HEK293 (cell line): ENCODE measurements at regions not wholly inside any gene's neighbourhood (a gene's known extent, or its start where the extent isn't known, plus 50 kb on each side); places are given as distances from the start of the nearest gene placed in this dataset.

ENCODE experiments used
- CTCF ChIA-PET: fragments of 350-600 bp; formaldehyde crosslinking; extraction: SDS; loops from one replicate; lab custom pipeline; 2021; ENCODE audit warnings: antibody characterized with exemption; lab: Yijun Ruan, JAX
- POLR2A ChIA-PET: fragments of 300-600 bp; formaldehyde crosslinking; extraction: SDS; loops from one replicate; lab custom pipeline; 2020; ENCODE audit warnings: antibody characterized with exemption, inconsistent platforms; lab: Yijun Ruan, JAX
- H3K27ac ChIP-seq: fragments of 200-500 bp; sonication (Bioruptor generic); 2 replicates; pipeline ENCODE4 v1.5.1; 2014; ENCODE audit warnings: low read depth, low read length, control low read depth, inconsistent platforms; ENCODE audit errors: extremely low read depth
- H3K36me3 ChIP-seq, 2 experiments: fragments of 200-500 bp in 1 of 2; sonication (Bioruptor generic) in 1 of 2; 1 replicate in 1 of 2; 2 replicates in 1 of 2; pipeline ENCODE4 v1.5.1; 2014 to 2017; ENCODE audit warnings: inconsistent platforms in 2 of 2, low read length in 2 of 2; ENCODE audit not compliant: control insufficient read depth in 2 of 2, insufficient read depth in 1 of 2
- H3K4me1 ChIP-seq: fragments of 200-500 bp; sonication (Bioruptor generic); 2 replicates; pipeline ENCODE4 v1.5.1; 2014; ENCODE audit warnings: mild to moderate bottlenecking, low read length, inconsistent platforms; ENCODE audit not compliant: control insufficient read depth, insufficient read depth
- H3K4me3 ChIP-seq: 2 replicates; pipeline ENCODE4 v1.5.1; 2011; ENCODE audit warnings: low read depth, mild to moderate bottlenecking, control low read depth, low read length, moderate library complexity
- H3K9me3 ChIP-seq: fragments of 200-500 bp; sonication (Bioruptor generic); 2 replicates; pipeline ENCODE4 v1.5.1; 2014; ENCODE audit warnings: low read depth, low read length, inconsistent platforms; ENCODE audit not compliant: control insufficient read depth, insufficient read depth
- KLF9 ChIP-seq: fragments of 450-650 bp; formaldehyde crosslinking; IDR thresholded peaks from 2 replicates; pipeline ENCODE4 v1.5.1; 2016; ENCODE audit warnings: missing biosample characterization, missing genetic modification characterization, low read depth
- SETDB1 ChIP-seq: IDR thresholded peaks from one replicate; pipeline ENCODE4 v1.6.1; 2017; ENCODE audit warnings: mild to moderate bottlenecking, low read length, moderate library complexity, mixed read lengths; ENCODE audit not compliant: insufficient read length
- SP2 ChIP-seq: fragments of 450-650 bp; formaldehyde crosslinking; IDR thresholded peaks from 2 replicates; pipeline ENCODE4 v1.5.1; 2016; ENCODE audit warnings: missing biosample characterization, missing genetic modification characterization
- TCF7L2 ChIP-seq: IDR thresholded peaks from 2 replicates; pipeline ENCODE4 v1.6.1; 2011; ENCODE audit warnings: low read depth, mild to moderate bottlenecking, inconsistent platforms, low read length, moderate library complexity, borderline replicate concordance
- ZBTB20 ChIP-seq: fragments of 450-650 bp; formaldehyde crosslinking; IDR thresholded peaks from 2 replicates; pipeline ENCODE4 v1.5.1; 2016; ENCODE audit warnings: missing biosample characterization, missing genetic modification characterization
- ZFP3 ChIP-seq: fragments of 450-650 bp; formaldehyde crosslinking; IDR thresholded peaks from 2 replicates; pipeline ENCODE4 v1.5.1; 2016; ENCODE audit warnings: low read depth, missing biosample characterization, missing genetic modification characterization
- ZNF132 ChIP-seq: fragments of 450-650 bp; formaldehyde crosslinking; IDR thresholded peaks from 2 replicates; pipeline ENCODE4 v1.5.1; 2017; ENCODE audit warnings: missing biosample characterization, missing genetic modification characterization, borderline replicate concordance
- ZNF561 ChIP-seq: fragments of 450-650 bp; IDR thresholded peaks from 2 replicates; pipeline ENCODE4 v1.5.1; 2018; ENCODE audit warnings: missing biosample characterization, missing genetic modification characterization, borderline replicate concordance
- ZNF585B ChIP-seq: fragments of 450-650 bp; formaldehyde crosslinking; IDR thresholded peaks from 2 replicates; pipeline ENCODE4 v1.5.1; 2016; ENCODE audit warnings: missing biosample characterization, missing genetic modification characterization
- ZNF707 ChIP-seq: fragments of 450-650 bp; formaldehyde crosslinking; IDR thresholded peaks from 2 replicates; pipeline ENCODE4 v1.5.1; 2016; ENCODE audit warnings: missing biosample characterization, missing genetic modification characterization
- TF ChIP-seq, protein P1 (sequence below): fragments of 450-650 bp; formaldehyde crosslinking; IDR thresholded peaks from 2 replicates; pipeline ENCODE4; 2016; ENCODE audit warnings: missing biosample characterization, missing genetic modification characterization
- TF ChIP-seq, protein P2 (sequence below): fragments of 450-650 bp; formaldehyde crosslinking; IDR thresholded peaks from 2 replicates; pipeline ENCODE4 v1.5.1; 2016; ENCODE audit warnings: missing biosample characterization, missing genetic modification characterization
- TF ChIP-seq, protein P3 (sequence below): fragments of 450-650 bp; formaldehyde crosslinking; IDR thresholded peaks from 2 replicates; pipeline ENCODE4 v1.5.1; 2017; ENCODE audit warnings: missing biosample characterization, missing genetic modification characterization
- TF ChIP-seq, protein P4 (sequence below): fragments of 450-650 bp; formaldehyde crosslinking; conservative IDR thresholded peaks from 2 replicates; pipeline ENCODE4 v1.5.1; 2016; ENCODE audit warnings: low read depth, missing biosample characterization, missing genetic modification characterization

DNA sequence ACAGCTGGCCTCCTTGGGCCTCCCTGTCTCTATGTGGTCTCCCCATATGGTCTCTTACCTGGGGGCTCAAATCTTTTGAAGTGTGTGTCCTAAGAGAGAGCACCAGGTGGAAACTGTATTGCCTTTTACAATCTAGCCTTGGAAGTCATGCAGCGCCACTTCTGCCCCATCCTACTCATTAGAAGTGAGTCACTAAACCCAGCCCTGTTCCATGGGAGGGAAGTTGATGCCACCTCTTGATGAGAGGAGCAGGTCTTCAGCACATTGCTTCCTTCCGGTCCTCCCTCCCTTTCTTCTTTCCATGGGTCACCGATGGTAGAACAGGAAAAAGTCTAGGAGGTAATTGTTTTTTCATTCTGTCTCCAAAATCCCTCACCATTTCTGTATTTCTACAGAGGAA, 156.3 kb downstream of the FOXA2 start:
- CTCF ChIA-PET, result no interaction called here
- POLR2A ChIA-PET, result no interaction called here

DNA sequence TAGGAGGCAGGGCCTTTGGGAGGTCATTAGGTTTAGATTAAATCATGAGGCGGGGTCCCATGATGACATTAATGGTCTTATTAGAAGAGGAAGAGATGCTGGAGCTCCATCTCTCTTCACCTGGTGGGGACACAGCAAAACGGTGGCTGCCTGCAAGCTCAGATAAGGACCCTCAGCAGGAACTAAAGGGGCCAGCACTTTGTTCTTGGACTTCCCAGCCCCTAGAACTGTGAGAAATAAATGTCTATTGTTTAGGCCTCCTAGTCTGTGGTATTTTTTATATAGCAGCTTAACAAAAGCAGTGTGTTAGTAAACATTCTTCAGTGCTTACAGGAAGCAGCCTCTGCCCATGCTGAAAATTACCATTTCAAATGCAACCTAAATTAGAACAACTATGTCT, 157.6 kb downstream of the FOXA2 start:
- no peak overlapping the region for H3K27ac ChIP-seq
- no peaks in the 10 kb centered on the region for H3K9me3 ChIP-seq
- CTCF ChIA-PET, result no interaction called here
- H3K36me3 ChIP-seq, result no peaks in the 10 kb centered on the region
- peaks cover 15% of the 10 kb centered on the region for H3K4me1 ChIP-seq
- TF ChIP-seq ZFP3 (tag by site-specific recombination), result no peak
- no peak for TF ChIP-seq KLF9 (tag by site-specific recombination)
- 0 out of 2 replicates have a peak, but pooled peaks have one; percentile 13 for TF ChIP-seq ZNF585B (tag by site-specific recombination)
- POLR2A ChIA-PET, result no interaction called here
- H3K4me3 ChIP-seq, result no peak overlapping the region

More for the DNA sequence above, 156.3 kb downstream of the FOXA2 start:
- H3K9me3 ChIP-seq, result no peaks in the 10 kb centered on the region
- no peak for TF ChIP-seq ZBTB20 (tag by site-specific recombination)
- TF ChIP-seq SP2 (tag by site-specific recombination), result no peak
- TF ChIP-seq SETDB1, result no peak
- TF ChIP-seq, all 188 proteins: peak for 0
- no peak overlapping the region for H3K4me3 ChIP-seq
- H3K4me1 ChIP-seq, result peaks cover 15% of the 10 kb centered on the region
- H3K36me3 ChIP-seq, result no peaks in the 10 kb centered on the region
- no peak overlapping the region for H3K27ac ChIP-seq

GRCh38 chr20:22425344-22426295, 158.8 kb downstream of the FOXA2 start:
- no peak overlapping the region for H3K4me3 ChIP-seq
- H3K36me3 ChIP-seq, result no peaks in the 10 kb centered on the region
- H3K9me3 ChIP-seq, result no peaks in the 10 kb centered on the region
- ChIA-PET POLR2A (no interaction called here), CTCF (no interaction called here)
- no peak overlapping the region for H3K27ac ChIP-seq
- TF ChIP-seq, protein P1, sequence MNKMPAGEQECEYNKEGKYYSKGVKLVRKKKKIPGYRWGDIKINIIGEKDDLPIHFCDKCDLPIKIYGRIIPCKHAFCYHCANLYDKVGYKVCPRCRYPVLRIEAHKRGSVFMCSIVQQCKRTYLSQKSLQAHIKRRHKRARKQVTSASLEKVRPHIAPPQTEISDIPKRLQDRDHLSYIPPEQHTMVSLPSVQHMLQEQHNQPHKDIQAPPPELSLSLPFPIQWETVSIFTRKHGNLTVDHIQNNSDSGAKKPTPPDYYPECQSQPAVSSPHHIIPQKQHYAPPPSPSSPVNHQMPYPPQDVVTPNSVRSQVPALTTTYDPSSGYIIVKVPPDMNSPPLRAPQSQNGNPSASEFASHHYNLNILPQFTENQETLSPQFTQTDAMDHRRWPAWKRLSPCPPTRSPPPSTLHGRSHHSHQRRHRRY, result no peak
- no peak for TF ChIP-seq TCF7L2
- TF ChIP-seq, protein P2, sequence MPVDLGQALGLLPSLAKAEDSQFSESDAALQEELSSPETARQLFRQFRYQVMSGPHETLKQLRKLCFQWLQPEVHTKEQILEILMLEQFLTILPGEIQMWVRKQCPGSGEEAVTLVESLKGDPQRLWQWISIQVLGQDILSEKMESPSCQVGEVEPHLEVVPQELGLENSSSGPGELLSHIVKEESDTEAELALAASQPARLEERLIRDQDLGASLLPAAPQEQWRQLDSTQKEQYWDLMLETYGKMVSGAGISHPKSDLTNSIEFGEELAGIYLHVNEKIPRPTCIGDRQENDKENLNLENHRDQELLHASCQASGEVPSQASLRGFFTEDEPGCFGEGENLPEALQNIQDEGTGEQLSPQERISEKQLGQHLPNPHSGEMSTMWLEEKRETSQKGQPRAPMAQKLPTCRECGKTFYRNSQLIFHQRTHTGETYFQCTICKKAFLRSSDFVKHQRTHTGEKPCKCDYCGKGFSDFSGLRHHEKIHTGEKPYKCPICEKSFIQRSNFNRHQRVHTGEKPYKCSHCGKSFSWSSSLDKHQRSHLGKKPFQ, result no peak
- no peak for TF ChIP-seq ZNF561 (tag by site-specific recombination)
- no peak for TF ChIP-seq SETDB1
- H3K4me1 ChIP-seq, result peaks cover 15% of the 10 kb centered on the region

- Histone ChIP-seq H3K36me3 (no peaks in the 10 kb centered on the region), H3K4me3 (no peak overlapping the region), H3K9me3 (no peaks in the 10 kb centered on the region), H3K4me1 (no peaks in the 10 kb centered on the region), H3K27ac (no peak overlapping the region)
- CTCF ChIA-PET, result interaction anchor here (1.3 kb wide), 1 partner anchor 8 kb away, joined by 3 read pairs; no protein-coding TSS in a partner anchor
- POLR2A ChIA-PET, result no interaction called here
- TF ChIP-seq ZNF561 (tag by site-specific recombination), result no peak
- TF ChIP-seq ZNF707, result no peak
- TF ChIP-seq ZNF585B (tag by site-specific recombination), result no peak
- TF ChIP-seq ZNF132 (tag by site-specific recombination), result no peak
- TF ChIP-seq, protein P3, sequence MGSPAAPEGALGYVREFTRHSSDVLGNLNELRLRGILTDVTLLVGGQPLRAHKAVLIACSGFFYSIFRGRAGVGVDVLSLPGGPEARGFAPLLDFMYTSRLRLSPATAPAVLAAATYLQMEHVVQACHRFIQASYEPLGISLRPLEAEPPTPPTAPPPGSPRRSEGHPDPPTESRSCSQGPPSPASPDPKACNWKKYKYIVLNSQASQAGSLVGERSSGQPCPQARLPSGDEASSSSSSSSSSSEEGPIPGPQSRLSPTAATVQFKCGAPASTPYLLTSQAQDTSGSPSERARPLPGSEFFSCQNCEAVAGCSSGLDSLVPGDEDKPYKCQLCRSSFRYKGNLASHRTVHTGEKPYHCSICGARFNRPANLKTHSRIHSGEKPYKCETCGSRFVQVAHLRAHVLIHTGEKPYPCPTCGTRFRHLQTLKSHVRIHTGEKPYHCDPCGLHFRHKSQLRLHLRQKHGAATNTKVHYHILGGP, result no peak
- TF ChIP-seq, protein P4, sequence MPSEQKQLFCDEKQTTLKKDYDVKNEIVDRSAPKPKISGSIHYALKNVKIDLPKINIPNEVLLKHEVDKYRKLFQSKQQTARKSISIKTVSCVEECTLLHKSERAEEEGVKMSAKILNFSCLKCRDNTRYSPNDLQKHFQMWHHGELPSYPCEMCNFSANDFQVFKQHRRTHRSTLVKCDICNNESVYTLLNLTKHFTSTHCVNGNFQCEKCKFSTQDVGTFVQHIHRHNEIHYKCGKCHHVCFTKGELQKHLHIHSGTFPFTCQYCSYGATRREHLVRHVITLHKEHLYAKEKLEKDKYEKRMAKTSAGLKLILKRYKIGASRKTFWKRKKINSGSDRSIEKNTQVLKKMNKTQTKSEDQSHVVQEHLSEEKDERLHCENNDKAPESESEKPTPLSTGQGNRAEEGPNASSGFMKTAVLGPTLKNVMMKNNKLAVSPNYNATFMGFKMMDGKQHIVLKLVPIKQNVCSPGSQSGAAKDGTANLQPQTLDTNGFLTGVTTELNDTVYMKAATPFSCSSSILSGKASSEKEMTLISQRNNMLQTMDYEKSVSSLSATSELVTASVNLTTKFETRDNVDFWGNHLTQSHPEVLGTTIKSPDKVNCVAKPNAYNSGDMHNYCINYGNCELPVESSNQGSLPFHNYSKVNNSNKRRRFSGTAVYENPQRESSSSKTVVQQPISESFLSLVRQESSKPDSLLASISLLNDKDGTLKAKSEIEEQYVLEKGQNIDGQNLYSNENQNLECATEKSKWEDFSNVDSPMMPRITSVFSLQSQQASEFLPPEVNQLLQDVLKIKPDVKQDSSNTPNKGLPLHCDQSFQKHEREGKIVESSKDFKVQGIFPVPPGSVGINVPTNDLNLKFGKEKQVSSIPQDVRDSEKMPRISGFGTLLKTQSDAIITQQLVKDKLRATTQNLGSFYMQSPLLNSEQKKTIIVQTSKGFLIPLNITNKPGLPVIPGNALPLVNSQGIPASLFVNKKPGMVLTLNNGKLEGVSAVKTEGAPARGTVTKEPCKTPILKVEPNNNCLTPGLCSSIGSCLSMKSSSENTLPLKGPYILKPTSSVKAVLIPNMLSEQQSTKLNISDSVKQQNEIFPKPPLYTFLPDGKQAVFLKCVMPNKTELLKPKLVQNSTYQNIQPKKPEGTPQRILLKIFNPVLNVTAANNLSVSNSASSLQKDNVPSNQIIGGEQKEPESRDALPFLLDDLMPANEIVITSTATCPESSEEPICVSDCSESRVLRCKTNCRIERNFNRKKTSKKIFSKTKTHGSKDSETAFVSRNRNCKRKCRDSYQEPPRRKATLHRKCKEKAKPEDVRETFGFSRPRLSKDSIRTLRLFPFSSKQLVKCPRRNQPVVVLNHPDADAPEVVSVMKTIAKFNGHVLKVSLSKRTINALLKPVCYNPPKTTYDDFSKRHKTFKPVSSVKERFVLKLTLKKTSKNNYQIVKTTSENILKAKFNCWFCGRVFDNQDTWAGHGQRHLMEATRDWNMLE (tag by site-specific recombination), result no peak
Measured at GRCh38 chr20:22423190-22423832, 161.1 kb downstream of the FOXA2 start.
